Sigmoid colon (tissue), 6 donors: ENCODE measurements at regions not wholly inside any gene's neighbourhood (a gene's known extent, or its start where the extent isn't known, plus 50 kb on each side); places are given as distances from the start of the nearest gene placed in this dataset.

Experiments used
- DNase-seq: peaks from one replicate; pipeline ENCODE4 v3.0.0-alpha.2; 2019
- H3K27ac ChIP-seq, 4 donors: fragments of 200-600 bp; sonication (generic); one replicate each; pipeline ENCODE4 v1.5.1; 2016 to 2019; ENCODE audit warnings: mild to moderate bottlenecking in 1 of 4
- H3K27me3 ChIP-seq, 3 donors: fragments of 200-600 bp; sonication (generic); one replicate each; pipeline ENCODE4 v1.5.1; 2019; ENCODE audit warnings: mild to moderate bottlenecking in 1 of 3
- H3K36me3 ChIP-seq, 4 donors: fragments of 200-600 bp; sonication (generic); one replicate each; pipeline ENCODE4 v1.5.1; 2016 to 2019
- H3K4me1 ChIP-seq, 4 donors: fragments of 200-600 bp; sonication (generic); one replicate each; pipeline ENCODE4 v1.5.1; 2017 to 2019
- H3K4me3 ChIP-seq, 4 donors: fragments of 200-600 bp; sonication (generic); one replicate each; pipeline ENCODE4 v1.5.1; 2017 to 2019; ENCODE audit warnings: mild to moderate bottlenecking in 2 of 4, moderate library complexity in 1 of 4
- H3K9me3 ChIP-seq, 4 donors: fragments of 200-600 bp in 3 of 4; sonication (generic) in 3 of 4; one replicate each; pipeline versions ENCODE4 v1.5.1 to v1.6.1; 2013 to 2019
- EP300 ChIP-seq, 4 donors: sonication (generic); formaldehyde crosslinking; IDR thresholded peaks; one replicate each; pipeline ENCODE4 v1.6.1; 2017; ENCODE audit warnings: antibody characterized with exemption in 4 of 4
- POLR2A ChIP-seq, 2 donors: fragments of 450-650 bp; IDR thresholded peaks; one replicate each; pipeline ENCODE4 v1.6.1; 2016; ENCODE audit warnings: antibody characterized with exemption in 2 of 2, mild to moderate bottlenecking in 2 of 2, moderate library complexity in 2 of 2
- POLR2AphosphoS5 ChIP-seq, 4 donors: sonication (generic); formaldehyde crosslinking; IDR thresholded peaks; one replicate each; pipeline ENCODE4 v1.6.1; 2017; ENCODE audit warnings: antibody characterized with exemption in 4 of 4
- WGBS, 2 donors: extraction: QIAGEN DNeasy Blood & Tissue Kit; methylation state at CpG; one replicate each; pipeline ENCODE4 v1.1.7; 2013; 5-methylcytosine and 5-hydroxymethylcytosine counted together
- intact Hi-C: fragments of 100-400 bp; cut with DNase I; formaldehyde crosslinking; loops from one replicate; pipeline ENCODE4 v1.15.1; 2023
- TF ChIP-seq, protein P1 (sequence below), 4 experiments: fragments of 450-650 bp in 3 of 4; fragments of 200-600 bp in 1 of 4; IDR thresholded peaks; one replicate each; pipeline ENCODE4 v1.5.1; 2016 to 2019; ENCODE audit warnings: antibody characterized with exemption in 4 of 4, mild to moderate bottlenecking in 3 of 4, moderate library complexity in 2 of 4
- donor health status: healthy with polysubstance abuse.
- donor health status: healthy.

DNA sequence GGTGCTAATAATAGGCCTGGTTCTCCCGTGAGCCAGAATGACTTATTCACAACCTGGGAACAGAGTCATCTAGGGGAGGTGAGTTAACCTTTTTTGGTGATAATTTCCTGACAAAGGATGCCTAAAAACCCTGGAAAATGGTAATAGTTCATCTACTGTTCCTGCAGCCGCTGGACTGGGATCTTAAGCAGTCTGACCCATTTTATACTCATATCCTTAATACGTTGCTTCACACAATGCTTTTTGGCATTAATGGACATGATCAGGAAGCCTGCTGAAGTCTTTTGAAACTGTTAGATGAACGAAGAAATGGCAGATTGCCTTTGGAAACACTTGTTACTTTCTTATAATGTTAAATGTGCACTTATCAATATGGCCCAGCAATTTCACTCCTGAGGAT is 81.9 kb upstream of the BMP2 start:
- no peak for DNase-seq
- intact Hi-C loops: no loop called here
- TF ChIP-seq POLR2AphosphoS5 (IDR thresholded peaks at IDR 0.05) (no peak), EP300 (IDR thresholded peaks at IDR 0.05) (no peak), POLR2A (IDR thresholded peaks at IDR 0.05) (no peak)
- TF ChIP-seq, protein P1, sequence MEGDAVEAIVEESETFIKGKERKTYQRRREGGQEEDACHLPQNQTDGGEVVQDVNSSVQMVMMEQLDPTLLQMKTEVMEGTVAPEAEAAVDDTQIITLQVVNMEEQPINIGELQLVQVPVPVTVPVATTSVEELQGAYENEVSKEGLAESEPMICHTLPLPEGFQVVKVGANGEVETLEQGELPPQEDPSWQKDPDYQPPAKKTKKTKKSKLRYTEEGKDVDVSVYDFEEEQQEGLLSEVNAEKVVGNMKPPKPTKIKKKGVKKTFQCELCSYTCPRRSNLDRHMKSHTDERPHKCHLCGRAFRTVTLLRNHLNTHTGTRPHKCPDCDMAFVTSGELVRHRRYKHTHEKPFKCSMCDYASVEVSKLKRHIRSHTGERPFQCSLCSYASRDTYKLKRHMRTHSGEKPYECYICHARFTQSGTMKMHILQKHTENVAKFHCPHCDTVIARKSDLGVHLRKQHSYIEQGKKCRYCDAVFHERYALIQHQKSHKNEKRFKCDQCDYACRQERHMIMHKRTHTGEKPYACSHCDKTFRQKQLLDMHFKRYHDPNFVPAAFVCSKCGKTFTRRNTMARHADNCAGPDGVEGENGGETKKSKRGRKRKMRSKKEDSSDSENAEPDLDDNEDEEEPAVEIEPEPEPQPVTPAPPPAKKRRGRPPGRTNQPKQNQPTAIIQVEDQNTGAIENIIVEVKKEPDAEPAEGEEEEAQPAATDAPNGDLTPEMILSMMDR (IDR thresholded peaks at IDR 0.05): no peak
- H3K27me3 ChIP-seq: no peaks in the 10 kb centered on the region
- no peaks in the 10 kb centered on the region for H3K9me3 ChIP-seq
- H3K4me1 ChIP-seq: no peaks in the 10 kb centered on the region
- H3K36me3 ChIP-seq: no peaks in the 10 kb centered on the region
- H3K27ac ChIP-seq: no peak overlapping the region
- WGBS, 2 donors: 84 to 89% methylated on average over 4 of the region's 4 CpGs
- no peak overlapping the region for H3K4me3 ChIP-seq

DNA sequence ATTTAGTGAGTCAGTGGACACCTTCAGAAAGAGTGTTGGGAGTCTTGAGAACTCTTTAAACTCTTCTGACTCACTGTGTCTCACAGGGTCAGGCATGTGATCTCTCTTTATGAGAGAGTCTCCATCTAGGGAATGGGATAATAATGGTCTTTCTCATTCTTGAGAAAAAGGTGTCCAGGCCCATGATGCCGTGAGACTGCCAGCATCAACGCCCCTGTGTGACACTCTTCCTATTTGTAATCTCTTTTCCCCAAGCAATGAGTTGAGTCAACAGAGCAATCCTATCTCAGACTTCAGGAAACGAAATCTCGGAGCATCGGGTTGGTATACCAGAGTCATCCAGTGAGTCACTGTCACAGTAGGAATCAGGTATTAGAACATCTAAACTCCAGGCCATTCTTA is 82.3 kb upstream of the BMP2 start:
- no peaks in the 10 kb centered on the region for H3K36me3 ChIP-seq
- 90 to 94% methylated on average over 5 of the region's 5 CpGs for WGBS, 2 donors
- H3K4me1 ChIP-seq: no peaks in the 10 kb centered on the region
- no peaks in the 10 kb centered on the region for H3K9me3 ChIP-seq
- TF ChIP-seq POLR2AphosphoS5 (IDR thresholded peaks at IDR 0.05): no peak
- H3K27me3 ChIP-seq: no peaks in the 10 kb centered on the region
- H3K4me3 ChIP-seq: no peak overlapping the region
- no peak for DNase-seq
- intact Hi-C loops: no loop called here
- H3K27ac ChIP-seq: no peak overlapping the region

DNA sequence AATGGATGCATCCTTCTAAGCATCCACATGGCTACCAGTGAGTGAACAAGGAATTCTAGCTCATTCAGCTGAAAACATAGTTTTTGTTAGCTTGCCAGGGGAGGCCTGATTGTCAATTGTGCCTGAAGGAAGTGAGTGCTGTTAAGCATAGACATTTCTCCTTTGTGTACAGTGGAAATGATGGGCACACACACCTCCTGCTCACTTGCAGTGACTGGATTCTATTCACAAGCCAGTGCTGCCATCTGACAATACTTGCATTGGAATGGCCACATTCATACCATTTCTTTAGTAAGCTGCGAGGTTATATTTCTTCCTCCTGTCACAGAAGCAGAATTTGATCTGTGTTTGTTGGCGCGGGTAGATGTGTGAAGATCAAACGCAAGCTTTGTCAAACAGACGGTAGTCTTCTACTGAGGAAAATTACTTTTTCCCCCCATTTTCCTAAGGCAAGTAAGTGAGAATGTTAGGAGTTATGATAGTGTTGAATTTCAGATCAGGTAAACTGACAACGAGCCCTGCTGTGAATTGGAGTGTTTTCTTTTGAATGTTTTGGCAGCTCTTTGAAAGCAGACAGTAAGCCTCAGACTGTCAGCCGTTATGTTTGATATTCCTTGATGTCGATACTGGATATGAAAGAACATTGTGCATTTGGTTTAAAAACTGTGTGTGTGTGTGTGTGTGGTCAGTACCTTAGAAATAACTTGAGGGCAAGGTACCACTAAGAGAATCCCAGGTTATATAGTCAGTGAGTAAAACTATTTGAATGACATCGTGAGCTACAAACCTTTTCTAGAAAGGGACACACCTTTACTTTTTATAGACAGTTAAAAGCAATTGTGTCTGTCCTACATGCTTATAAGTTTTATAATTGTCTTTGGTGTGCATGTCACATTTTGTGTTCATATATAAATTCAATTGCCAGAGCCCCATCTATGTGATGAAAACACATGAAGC is 84.2 kb upstream of the BMP2 start:
- H3K4me1 ChIP-seq: no peaks in the 10 kb centered on the region
- TF ChIP-seq POLR2AphosphoS5 (IDR thresholded peaks at IDR 0.05): no peak
- H3K27ac ChIP-seq: no peak overlapping the region
- no peaks in the 10 kb centered on the region for H3K36me3 ChIP-seq
- no peaks in the 10 kb centered on the region for H3K9me3 ChIP-seq
- H3K27me3 ChIP-seq: no peaks in the 10 kb centered on the region
- WGBS, 2 donors: 37 to 82% methylated on average over 9 of the region's 9 CpGs
- DNase-seq: no peak
- intact Hi-C loops: no loop called here
- no peak overlapping the region for H3K4me3 ChIP-seq

DNA sequence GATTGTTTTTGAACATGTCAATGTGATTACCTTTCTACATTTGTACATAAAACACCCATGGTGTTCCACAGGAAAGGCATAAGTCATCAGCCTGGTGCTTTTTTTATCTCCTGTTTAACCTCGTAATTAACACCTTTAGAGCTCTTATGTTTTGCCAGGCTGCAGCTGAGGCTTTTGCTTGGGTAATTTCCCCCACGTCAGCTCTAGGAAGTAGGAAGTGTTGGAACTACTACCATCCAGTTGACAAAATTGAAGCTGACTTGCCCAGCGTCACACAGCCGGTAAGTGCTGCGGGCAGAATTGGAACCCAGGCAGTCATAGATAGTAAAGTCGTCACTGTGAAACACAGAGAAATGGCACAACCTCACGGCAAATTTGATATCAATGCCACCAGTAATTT is 86.6 kb upstream of the BMP2 start:
- 73 to 86% methylated on average over 7 of the region's 7 CpGs for WGBS, 2 donors
- H3K4me3 ChIP-seq: no peak overlapping the region
- H3K27me3 ChIP-seq: no peaks in the 10 kb centered on the region
- no peaks in the 10 kb centered on the region for H3K9me3 ChIP-seq
- TF ChIP-seq POLR2AphosphoS5 (IDR thresholded peaks at IDR 0.05) (no peak), POLR2A (IDR thresholded peaks at IDR 0.05) (no peak), EP300 (IDR thresholded peaks at IDR 0.05) (no peak)
- TF ChIP-seq, protein P1 (IDR thresholded peaks at IDR 0.05): no peak
- H3K27ac ChIP-seq: no peak overlapping the region
- DNase-seq: no peak
- intact Hi-C loops: no loop called here
- no peaks in the 10 kb centered on the region for H3K36me3 ChIP-seq
- no peaks in the 10 kb centered on the region for H3K4me1 ChIP-seq

DNA sequence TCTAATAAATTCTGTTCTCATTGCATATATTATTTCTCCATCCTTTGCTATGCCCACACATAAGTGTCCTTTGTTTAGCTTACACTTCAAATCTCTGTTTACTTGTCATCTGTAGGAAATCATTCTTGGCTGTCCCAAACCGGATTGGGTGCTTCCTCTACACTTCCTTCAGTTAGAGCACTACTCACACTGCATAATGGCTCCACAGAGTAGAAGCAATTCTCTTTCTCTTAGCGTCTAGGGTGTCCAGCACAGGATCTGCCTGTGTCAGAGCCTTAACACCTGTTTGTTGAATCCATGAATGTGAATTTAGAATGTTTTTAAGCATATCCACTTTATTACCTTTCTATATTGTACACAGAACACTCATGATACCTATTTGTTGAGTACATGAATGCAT is 87.0 kb upstream of the BMP2 start:
- no peak for TF ChIP-seq EP300 (IDR thresholded peaks at IDR 0.05)
- no peak for TF ChIP-seq POLR2AphosphoS5 (IDR thresholded peaks at IDR 0.05)
- TF ChIP-seq, protein P1 (IDR thresholded peaks at IDR 0.05): no peak
- no peak for TF ChIP-seq POLR2A (IDR thresholded peaks at IDR 0.05)
- no peak overlapping the region for H3K4me3 ChIP-seq
- H3K9me3 ChIP-seq: no peaks in the 10 kb centered on the region
- DNase-seq: no peak
- WGBS, 2 donors: 13 to 30% methylated on average over 2 of the region's 2 CpGs
- H3K4me1 ChIP-seq: no peaks in the 10 kb centered on the region
- intact Hi-C loops: no loop called here
- H3K27me3 ChIP-seq: no peaks in the 10 kb centered on the region
- no peak overlapping the region for H3K27ac ChIP-seq
- no peaks in the 10 kb centered on the region for H3K36me3 ChIP-seq
